ENCODE measurements at regions not wholly inside any gene's neighbourhood (a gene's known extent, or its start where the extent isn't known, plus 50 kb on each side); places are given as distances from the start of the nearest gene placed in this dataset.
"Not testable (repeated sequence)": the region's sequence is repeated elsewhere in the genome, so short reads cannot be mapped to it uniquely, and the experiment has no call there.

GRCh38 chr11:97764193-97764592, 1256.6 kb upstream of the CNTN5 start:
- no peak for DNase-seq (ENCODE audit: low spot score)

GRCh38 chr11:97764605-97765004, 1256.1 kb upstream of the CNTN5 start:
- no peak for DNase-seq (ENCODE audit: low spot score)

GRCh38 chr11:97770570-97770969, 1250.2 kb upstream of the CNTN5 start:
- DNase-seq (ENCODE audit: low spot score), result no peak

GRCh38 chr11:97772705-97773104, 1248.0 kb upstream of the CNTN5 start:
- no peak for DNase-seq (ENCODE audit: low spot score)

- not testable (repeated sequence) for DNase-seq (ENCODE audit: low spot score)
Measured at GRCh38 chr11:97784388-97784787, 1236.4 kb upstream of the CNTN5 start.

- DNase-seq (ENCODE audit: low spot score), result no peak
Measured at GRCh38 chr11:97786961-97787360, 1233.8 kb upstream of the CNTN5 start.

GRCh38 chr11:97794876-97795275, 1225.9 kb upstream of the CNTN5 start:
- no peak for DNase-seq (ENCODE audit: low spot score)

- DNase-seq (ENCODE audit: low spot score), result no peak
Measured at GRCh38 chr11:97800891-97801290, 1219.9 kb upstream of the CNTN5 start.

GRCh38 chr11:97814325-97814959, 1206.3 kb upstream of the CNTN5 start:
- DNase-seq (ENCODE audit: low spot score), result no peak

GRCh38 chr11:97815667-97816066, 1205.1 kb upstream of the CNTN5 start:
- no peak for DNase-seq (ENCODE audit: low spot score)

- DNase-seq (ENCODE audit: low spot score), result no peak
Measured at GRCh38 chr11:97832451-97832850, 1188.3 kb upstream of the CNTN5 start.

GRCh38 chr11:97833412-97833811, 1187.3 kb upstream of the CNTN5 start:
- no peak for DNase-seq (ENCODE audit: low spot score)

GRCh38 chr11:97844016-97844415, 1176.7 kb upstream of the CNTN5 start:
- DNase-seq (ENCODE audit: low spot score), result no peak

- no peak for DNase-seq (ENCODE audit: low spot score)
Measured at GRCh38 chr11:97847730-97848129, 1173.0 kb upstream of the CNTN5 start.

- no peak for DNase-seq (ENCODE audit: low spot score)
Measured at GRCh38 chr11:97850701-97851100, 1170.0 kb upstream of the CNTN5 start.

- no peak for DNase-seq (ENCODE audit: low spot score)
Measured at GRCh38 chr11:97854357-97854756, 1166.4 kb upstream of the CNTN5 start.

GRCh38 chr11:97854877-97855276, 1165.9 kb upstream of the CNTN5 start:
- DNase-seq (ENCODE audit: low spot score), result no peak

GRCh38 chr11:97856666-97857065, 1164.1 kb upstream of the CNTN5 start:
- DNase-seq (ENCODE audit: low spot score), result no peak

GRCh38 chr11:97860237-97860636, 1160.5 kb upstream of the CNTN5 start:
- no peak for DNase-seq (ENCODE audit: low spot score)

GRCh38 chr11:97862021-97862420, 1158.7 kb upstream of the CNTN5 start:
- no peak for DNase-seq (ENCODE audit: low spot score)

- no peak for DNase-seq (ENCODE audit: low spot score)
Measured at GRCh38 chr11:97865424-97866012, 1155.2 kb upstream of the CNTN5 start.

GRCh38 chr11:97871816-97872215, 1148.9 kb upstream of the CNTN5 start:
- DNase-seq (ENCODE audit: low spot score), result no peak

- DNase-seq (ENCODE audit: low spot score), result no peak
Measured at GRCh38 chr11:97880209-97880608, 1140.5 kb upstream of the CNTN5 start.

GRCh38 chr11:97883086-97883485, 1137.7 kb upstream of the CNTN5 start:
- DNase-seq (ENCODE audit: low spot score), result no peak

Measured in LoVo (cell line).